GM12864 (cell line): ENCODE measurements at regions not wholly inside any gene's neighbourhood (a gene's known extent, or its start where the extent isn't known, plus 50 kb on each side); places are given as distances from the start of the nearest gene placed in this dataset.

ENCODE experiments used
- DNase-seq: peaks from one replicate; pipeline ENCODE4 v3.0.0-alpha.2; 2011; ENCODE audit warnings: low read depth
- H3K4me3 ChIP-seq: 2 replicates; pipeline ENCODE4 v1.5.1; 2011; ENCODE audit warnings: mild to moderate bottlenecking, low read depth, low read length, control low read depth
- TF ChIP-seq, protein P1 (sequence below): IDR thresholded peaks from 2 replicates; pipeline ENCODE4 v1.5.1; 2011; ENCODE audit warnings: low read depth, mild to moderate bottlenecking, moderate library complexity, low read length, control low read depth, inconsistent platforms; ENCODE audit errors: missing control alignments

DNA sequence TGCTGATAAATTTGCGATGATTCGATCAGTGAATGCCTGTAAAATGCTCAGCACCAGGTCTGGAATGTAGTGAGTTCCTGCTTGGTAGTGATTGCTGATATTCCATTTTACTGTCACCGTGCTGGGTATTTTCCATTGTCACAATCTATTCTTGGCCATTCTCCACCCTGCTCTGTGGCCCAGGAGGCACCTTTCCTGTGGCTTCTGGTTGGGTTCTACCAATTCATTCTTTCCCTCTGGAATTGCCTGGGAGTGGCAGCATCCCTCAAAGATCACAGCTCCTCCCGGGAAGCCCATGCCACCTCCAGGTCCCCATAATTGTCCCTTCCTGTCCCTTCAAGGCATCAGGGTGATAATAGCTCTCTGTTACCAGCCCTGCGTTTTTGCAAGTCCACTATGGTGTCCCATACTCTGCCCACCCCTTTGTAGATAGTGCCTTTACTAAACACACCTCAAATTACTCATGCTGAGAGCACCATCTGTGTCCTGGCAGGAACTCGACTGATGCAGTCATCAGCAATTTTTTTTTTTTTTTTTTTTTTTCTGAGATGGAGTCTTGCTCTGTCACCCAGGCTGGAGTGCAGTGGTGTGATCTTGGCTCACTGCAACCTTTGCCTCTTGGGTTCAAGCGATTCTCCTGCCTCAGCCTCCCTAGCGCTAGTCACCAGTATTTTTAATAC is 177.8 kb upstream of the PROK2 start:
- DNase-seq = no peak
- TF ChIP-seq, protein P1, sequence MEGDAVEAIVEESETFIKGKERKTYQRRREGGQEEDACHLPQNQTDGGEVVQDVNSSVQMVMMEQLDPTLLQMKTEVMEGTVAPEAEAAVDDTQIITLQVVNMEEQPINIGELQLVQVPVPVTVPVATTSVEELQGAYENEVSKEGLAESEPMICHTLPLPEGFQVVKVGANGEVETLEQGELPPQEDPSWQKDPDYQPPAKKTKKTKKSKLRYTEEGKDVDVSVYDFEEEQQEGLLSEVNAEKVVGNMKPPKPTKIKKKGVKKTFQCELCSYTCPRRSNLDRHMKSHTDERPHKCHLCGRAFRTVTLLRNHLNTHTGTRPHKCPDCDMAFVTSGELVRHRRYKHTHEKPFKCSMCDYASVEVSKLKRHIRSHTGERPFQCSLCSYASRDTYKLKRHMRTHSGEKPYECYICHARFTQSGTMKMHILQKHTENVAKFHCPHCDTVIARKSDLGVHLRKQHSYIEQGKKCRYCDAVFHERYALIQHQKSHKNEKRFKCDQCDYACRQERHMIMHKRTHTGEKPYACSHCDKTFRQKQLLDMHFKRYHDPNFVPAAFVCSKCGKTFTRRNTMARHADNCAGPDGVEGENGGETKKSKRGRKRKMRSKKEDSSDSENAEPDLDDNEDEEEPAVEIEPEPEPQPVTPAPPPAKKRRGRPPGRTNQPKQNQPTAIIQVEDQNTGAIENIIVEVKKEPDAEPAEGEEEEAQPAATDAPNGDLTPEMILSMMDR = no peak
- no peak overlapping the region for H3K4me3 ChIP-seq

DNA sequence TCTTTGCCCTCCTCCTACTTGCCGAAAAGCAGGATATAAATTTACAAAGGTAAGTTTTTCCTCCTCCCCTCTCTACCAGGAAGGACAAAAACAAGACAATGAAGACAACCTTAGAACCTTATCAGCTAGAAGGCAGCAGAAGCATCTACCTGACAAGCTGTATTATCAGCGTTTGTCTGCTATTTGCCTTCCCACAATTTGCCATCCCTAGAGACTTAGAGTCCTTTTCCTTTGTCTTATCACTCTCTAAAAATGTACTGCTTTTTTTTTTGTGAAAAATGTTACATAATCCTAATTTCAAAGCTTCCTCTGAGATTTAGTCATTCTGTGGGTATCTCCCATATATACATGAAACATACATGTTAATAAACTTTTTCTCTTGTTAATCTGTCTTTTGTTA is 176.9 kb upstream of the PROK2 start:
- TF ChIP-seq, protein P1 = no peak
- DNase-seq = no peak
- H3K4me3 ChIP-seq = no peak overlapping the region

DNA sequence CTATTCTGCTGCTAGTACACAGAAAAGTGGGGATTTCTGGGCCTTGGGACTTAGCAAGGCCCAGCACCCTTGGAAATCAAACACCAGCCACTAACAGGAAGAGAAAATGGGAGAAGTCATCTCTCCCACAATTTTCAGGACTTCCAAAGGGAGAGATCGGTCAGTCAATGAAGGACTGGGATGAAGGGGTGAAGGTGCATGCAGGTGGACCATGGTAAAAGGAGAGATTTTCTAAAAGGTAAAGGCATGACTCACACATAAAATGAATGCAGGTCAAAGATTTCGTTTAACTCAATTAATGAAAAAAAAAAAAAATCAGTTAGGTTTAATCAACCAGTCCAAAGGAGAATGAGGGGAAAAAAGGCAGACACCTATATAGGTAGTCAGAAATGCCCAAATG is 176.4 kb upstream of the PROK2 start:
- H3K4me3 ChIP-seq = no peak overlapping the region
- DNase-seq = no peak
- TF ChIP-seq, protein P1 = no peak

DNA sequence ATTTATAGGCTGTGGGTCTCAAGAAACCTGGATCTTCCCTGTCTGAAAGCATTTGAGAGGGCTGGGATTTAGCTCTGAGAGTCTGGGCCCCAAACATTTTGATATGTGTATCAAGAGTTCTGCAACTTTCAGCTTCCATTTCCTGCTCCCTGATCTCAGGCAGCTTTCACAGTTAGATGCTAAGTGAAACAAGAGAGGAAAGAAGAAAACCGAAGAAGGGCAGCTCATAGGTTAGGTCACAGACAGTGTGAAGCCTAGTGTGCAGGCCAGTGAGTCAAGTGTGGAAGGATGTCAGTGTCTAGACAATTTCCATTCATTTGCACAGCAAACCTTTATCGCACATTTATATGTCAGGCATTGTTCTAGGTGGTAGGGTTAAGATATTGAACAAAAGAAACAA is 173.6 kb upstream of the PROK2 start:
- DNase-seq = peak; percentile 24
- TF ChIP-seq, protein P1 = no peak
- H3K4me3 ChIP-seq = no peak overlapping the region

DNA sequence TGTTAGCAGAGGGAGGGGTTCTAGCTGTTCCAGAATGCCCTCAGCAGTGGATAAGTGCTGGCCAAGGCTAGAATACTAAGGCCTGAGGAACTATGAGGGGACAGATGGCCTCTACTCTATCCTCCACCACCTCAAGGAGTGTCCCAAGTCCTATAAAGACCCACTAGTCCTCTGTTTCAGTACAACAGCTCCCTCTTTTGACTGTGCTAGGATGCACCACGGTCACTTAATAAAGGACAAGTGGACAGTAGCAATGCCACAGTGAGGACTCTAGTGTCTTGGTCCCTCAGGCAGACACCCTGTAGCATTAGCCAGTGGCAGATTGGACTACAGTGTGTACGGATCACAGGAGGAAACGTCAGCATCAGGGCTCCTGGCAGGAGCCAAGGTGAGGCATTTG is 171.8 kb upstream of the PROK2 start:
- DNase-seq = no peak
- no peak overlapping the region for H3K4me3 ChIP-seq
- TF ChIP-seq, protein P1 = no peak

DNA sequence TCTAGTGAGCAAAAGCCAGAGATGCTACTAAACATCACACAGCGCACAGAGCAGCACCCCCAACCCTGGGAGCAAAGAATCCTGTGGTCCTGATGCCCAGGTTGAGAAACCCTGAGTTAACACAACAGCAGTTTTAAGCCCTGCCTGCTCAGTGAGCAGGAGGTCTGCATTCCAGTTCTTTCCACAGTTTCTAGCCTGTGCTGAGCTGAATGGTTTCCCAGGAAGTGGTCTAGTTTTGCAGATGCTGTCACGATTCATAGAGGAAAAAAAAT is 171.1 kb upstream of the PROK2 start:
- TF ChIP-seq, protein P1 = no peak
- H3K4me3 ChIP-seq = no peak overlapping the region
- no peak for DNase-seq

DNA sequence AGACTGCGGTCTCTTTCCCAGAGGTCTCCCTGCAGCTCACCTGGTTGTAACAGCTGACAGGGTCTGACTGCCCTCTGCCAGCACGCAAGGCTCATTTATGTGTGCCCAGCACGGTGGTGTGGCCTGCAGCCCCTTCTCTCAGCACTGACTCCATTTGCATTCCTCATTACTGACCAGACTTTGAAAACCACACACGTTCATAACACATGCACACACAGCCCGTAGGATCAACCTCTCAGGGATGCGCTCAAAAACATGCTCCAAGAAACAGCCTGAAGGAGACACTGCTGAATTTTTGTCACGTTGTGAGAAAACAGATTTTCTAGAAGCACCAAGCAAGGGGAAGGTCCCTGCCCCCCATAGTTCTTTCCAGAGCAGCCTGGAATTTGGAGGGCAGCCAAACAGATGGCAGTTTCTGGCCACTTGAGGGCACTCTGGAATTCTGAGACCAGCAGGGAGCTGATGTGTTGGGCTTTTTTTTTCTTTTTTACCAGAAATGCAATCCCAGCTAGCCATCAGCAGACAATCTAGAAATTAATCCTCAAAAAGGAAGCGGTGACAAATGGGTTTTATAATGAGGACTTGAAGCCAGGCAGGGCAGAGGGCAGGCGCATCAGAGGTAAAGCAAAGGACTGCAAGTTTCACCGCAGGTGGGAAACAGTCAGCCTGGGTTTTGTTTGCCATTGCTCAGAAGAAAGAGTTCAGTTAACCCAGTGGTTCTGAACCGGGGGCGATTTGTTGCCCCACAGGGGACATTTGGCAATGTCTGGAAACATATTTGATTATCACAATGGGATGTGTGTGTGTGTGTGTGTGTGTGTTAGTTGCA is 170.5 kb upstream of the PROK2 start:
- no peak overlapping the region for H3K4me3 ChIP-seq
- TF ChIP-seq, protein P1 = peak; percentile 51
- peak; percentile 27 for DNase-seq
